AG09309 (cell line): ENCODE measurements at regions not wholly inside any gene's neighbourhood (a gene's known extent, or its start where the extent isn't known, plus 50 kb on each side); places are given as distances from the start of the nearest gene placed in this dataset.

ENCODE experiments used
- DNase-seq: peaks from one replicate; pipeline ENCODE4 v3.0.0-alpha.2; 2010; ENCODE audit warnings: low read depth
- H3K4me3 ChIP-seq: 2 replicates; pipeline ENCODE4 v1.5.1; 2011; ENCODE audit warnings: mild to moderate bottlenecking, low read depth, low read length, moderate library complexity; ENCODE audit not compliant: control insufficient read depth
- CTCF ChIP-seq: IDR thresholded peaks from 2 replicates; pipeline ENCODE4 v1.5.1; 2011; ENCODE audit warnings: mild to moderate bottlenecking, low read depth, low read length, inconsistent platforms; ENCODE audit not compliant: insufficient read depth, control insufficient read depth; ENCODE audit errors: missing control alignments

GRCh38 chr17:70024253-70024652, 50.8 kb upstream of the KCNJ16 start:
- DNase-seq: no peak
- H3K4me3 ChIP-seq: no peak overlapping the region
- no peak for TF ChIP-seq CTCF
